ENCODE measurements at regions not wholly inside any gene's neighbourhood (a gene's known extent, or its start where the extent isn't known, plus 50 kb on each side); places are given as distances from the start of the nearest gene placed in this dataset.

- TF ChIP-seq CTCF (IDR thresholded peaks at IDR 0.05): no peak
- no peak for TF ChIP-seq POLR2AphosphoS5 (IDR thresholded peaks at IDR 0.05)
- no peak for TF ChIP-seq EP300 (IDR thresholded peaks at IDR 0.05)
Observed at GRCh38 chr13:56735537-56735942, 405.2 kb upstream of the PRR20A start.

Data from suprapubic skin (tissue), 4 donors.